ENCODE measurements at regions not wholly inside any gene's neighbourhood (a gene's known extent, or its start where the extent isn't known, plus 50 kb on each side); places are given as distances from the start of the nearest gene placed in this dataset.

DNA sequence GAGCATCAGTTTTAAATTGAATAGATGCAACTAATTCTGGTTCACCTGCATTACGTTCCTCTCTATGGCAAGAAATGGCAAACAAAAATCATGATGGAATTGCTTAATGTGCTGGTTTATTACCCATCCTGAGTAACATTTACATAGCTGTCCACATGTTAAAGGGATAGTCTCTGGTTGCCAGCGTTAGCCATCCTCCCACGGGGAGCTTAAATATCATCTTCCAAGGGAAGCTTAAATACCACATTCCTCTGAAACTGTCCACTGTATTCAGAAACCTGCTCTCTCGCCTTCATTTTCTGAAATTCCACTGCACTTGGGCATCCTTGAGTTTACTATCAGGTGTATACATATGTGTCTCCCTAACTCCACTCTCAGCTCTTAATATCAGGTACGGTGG lies 586.6 kb downstream of the TLL1 start (continued):
- TF ChIP-seq ZNF274 (IDR thresholded peaks at IDR 0.05; ENCODE audit: borderline replicate concordance, extremely low read depth, low read length) (no peak), PHF8 (conservative IDR thresholded peaks at IDR 0.05; ENCODE audit: low read depth, low read length) (no peak), TBP (IDR thresholded peaks at IDR 0.05; ENCODE audit: low read depth, low read length) (no peak), ASH2L (IDR thresholded peaks at IDR 0.05; ENCODE audit: low read length) (no peak), CTBP2 (IDR thresholded peaks at IDR 0.05; ENCODE audit: borderline replicate concordance, insufficient read depth, insufficient read length, low read length) (no peak)
